Kidney epithelial cell (primary cell): ENCODE measurements at regions not wholly inside any gene's neighbourhood (a gene's known extent, or its start where the extent isn't known, plus 50 kb on each side); places are given as distances from the start of the nearest gene placed in this dataset.

Experiments used
- DNase-seq: peaks from one replicate; pipeline ENCODE4 v3.0.0-alpha.2; 2010; ENCODE audit warnings: low read depth
- H3K27me3 ChIP-seq: 2 replicates; pipeline ENCODE4 v1.6.0; 2011; ENCODE audit warnings: low read length; ENCODE audit not compliant: control insufficient read depth, insufficient read depth
- H3K36me3 ChIP-seq: 2 replicates; pipeline ENCODE4 v1.5.1; 2011; ENCODE audit warnings: low read length; ENCODE audit not compliant: control insufficient read depth, insufficient read depth
- H3K4me3 ChIP-seq: 2 replicates; pipeline ENCODE4 v1.5.1; 2011; ENCODE audit warnings: low read depth, mild to moderate bottlenecking, control low read depth, low read length
- CTCF ChIP-seq: IDR thresholded peaks from 2 replicates; pipeline ENCODE4 v1.5.1; 2011; ENCODE audit warnings: mild to moderate bottlenecking, moderate library complexity, low read length, control low read depth, inconsistent platforms; ENCODE audit not compliant: insufficient read depth, poor library complexity, severe bottlenecking

GRCh38 chr20:54343634-54344033 is 131.8 kb upstream of the DOK5 start:
- TF ChIP-seq CTCF, result no peak
- H3K36me3 ChIP-seq, result no peaks in the 10 kb centered on the region
- DNase-seq, result no peak
- no peak overlapping the region for H3K4me3 ChIP-seq
- no peaks in the 10 kb centered on the region for H3K27me3 ChIP-seq

GRCh38 chr20:54344832-54345231 is 130.6 kb upstream of the DOK5 start:
- no peaks in the 10 kb centered on the region for H3K36me3 ChIP-seq
- H3K27me3 ChIP-seq, result no peaks in the 10 kb centered on the region
- no peak for TF ChIP-seq CTCF
- no peak overlapping the region for H3K4me3 ChIP-seq
- no peak for DNase-seq

- H3K4me3 ChIP-seq, result no peak overlapping the region
- H3K36me3 ChIP-seq, result no peaks in the 10 kb centered on the region
- peak; percentile 56 for DNase-seq
- TF ChIP-seq CTCF, result no peak
- no peaks in the 10 kb centered on the region for H3K27me3 ChIP-seq
These were observed 130.1 kb upstream of the DOK5 start for GRCh38 chr20:54345301-54345724.

- DNase-seq, result no peak
- no peaks in the 10 kb centered on the region for H3K27me3 ChIP-seq
These were observed 129.6 kb upstream of the DOK5 start for GRCh38 chr20:54345821-54346220.

GRCh38 chr20:54346276-54346675 is 129.1 kb upstream of the DOK5 start:
- TF ChIP-seq CTCF, result no peak
- H3K36me3 ChIP-seq, result no peaks in the 10 kb centered on the region
- DNase-seq, result no peak
- H3K4me3 ChIP-seq, result no peak overlapping the region
- H3K27me3 ChIP-seq, result no peaks in the 10 kb centered on the region

More at GRCh38 chr20:54345821-54346220, 129.6 kb upstream of the DOK5 start:
- Histone ChIP-seq H3K36me3 (no peaks in the 10 kb centered on the region), H3K4me3 (no peak overlapping the region)
- no peak for TF ChIP-seq CTCF

GRCh38 chr20:54347166-54347833 is 128.1 kb upstream of the DOK5 start:
- Histone ChIP-seq H3K36me3 (no peaks in the 10 kb centered on the region), H3K27me3 (no peaks in the 10 kb centered on the region), H3K4me3 (no peak overlapping the region)
- TF ChIP-seq CTCF, result no peak
- DNase-seq, result no peak
